ENCODE measurements at regions not wholly inside any gene's neighbourhood (a gene's known extent, or its start where the extent isn't known, plus 50 kb on each side); places are given as distances from the start of the nearest gene placed in this dataset.
"Not testable (repeated sequence)": the region's sequence is repeated elsewhere in the genome, so short reads cannot be mapped to it uniquely, and the experiment has no call there.

DNA sequence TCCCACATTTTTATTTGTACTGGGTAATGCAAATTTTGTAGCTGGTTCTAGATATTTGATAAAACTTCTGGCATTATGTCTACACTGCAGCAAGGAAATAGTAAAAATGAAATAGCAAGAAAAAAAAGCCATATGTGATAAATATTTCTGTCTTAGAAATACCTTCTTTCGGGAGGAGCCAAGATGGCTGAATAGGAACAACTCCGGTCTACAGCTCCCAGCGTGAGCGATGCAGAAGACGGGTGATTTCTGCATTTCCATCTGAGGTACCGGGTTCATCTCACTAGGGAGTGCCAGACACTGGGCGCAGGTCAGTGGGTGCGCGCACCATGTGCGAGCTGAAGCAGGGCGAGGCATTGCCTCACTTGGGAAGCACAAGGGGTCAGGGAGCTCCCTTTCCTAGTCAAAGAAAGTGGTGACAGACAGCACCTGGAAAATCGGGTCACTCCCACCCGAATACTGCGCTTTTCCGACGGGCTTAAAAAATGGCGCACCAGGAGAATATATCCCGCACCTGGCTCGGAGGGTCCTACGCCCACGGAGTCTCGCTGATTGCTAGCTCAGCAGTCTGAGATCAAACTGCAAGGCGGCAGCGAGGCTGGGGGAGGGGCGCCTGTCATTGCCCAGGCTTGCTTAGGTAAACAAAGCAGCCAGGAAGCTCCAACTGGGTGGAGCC lies 461.4 kb downstream of the ZWINT start:
- DNase-seq (ENCODE audit: low read depth) = not testable (repeated sequence)

DNA sequence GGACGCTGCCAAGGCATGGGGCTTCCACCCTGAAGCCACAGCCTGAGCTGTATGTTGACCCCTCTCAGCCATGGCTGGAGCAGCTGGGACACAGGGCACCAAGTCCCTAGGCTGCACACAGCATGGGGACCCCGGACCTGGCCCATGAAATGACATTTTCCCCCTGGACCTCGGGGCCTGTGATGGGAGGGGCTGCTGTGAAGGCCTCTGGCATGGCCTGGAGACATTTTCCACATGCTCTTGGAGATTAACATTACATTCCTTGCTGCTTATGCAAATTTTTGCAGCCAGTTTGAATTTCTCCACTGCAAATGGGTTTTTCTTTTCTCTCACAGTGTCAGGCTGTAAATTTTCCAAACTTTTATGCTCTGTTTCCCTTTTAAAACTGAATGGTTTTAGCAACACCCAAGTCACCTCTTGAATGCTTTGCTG lies 463.6 kb downstream of the ZWINT start:
- DNase-seq (ENCODE audit: low read depth) = no peak

DNA sequence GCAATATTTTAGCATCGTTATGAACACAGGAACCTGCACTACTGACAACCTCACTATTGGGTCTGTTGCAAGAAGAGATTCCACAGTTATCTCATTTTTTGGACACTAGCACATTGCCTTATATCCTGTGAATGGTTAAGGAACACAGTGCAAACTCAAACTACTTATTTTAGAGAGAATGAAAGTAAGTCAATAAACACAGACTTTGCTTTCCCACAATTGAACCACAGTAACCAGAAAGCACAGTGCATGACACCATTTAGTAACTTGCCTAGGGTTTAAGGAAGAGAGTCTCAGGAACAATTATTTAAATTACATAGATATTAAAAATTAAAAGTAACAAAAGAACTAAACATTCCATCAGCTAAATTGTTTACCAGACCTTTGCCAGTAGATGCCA lies 468.8 kb downstream of the ZWINT start:
- DNase-seq (ENCODE audit: low read depth) = no peak

DNA sequence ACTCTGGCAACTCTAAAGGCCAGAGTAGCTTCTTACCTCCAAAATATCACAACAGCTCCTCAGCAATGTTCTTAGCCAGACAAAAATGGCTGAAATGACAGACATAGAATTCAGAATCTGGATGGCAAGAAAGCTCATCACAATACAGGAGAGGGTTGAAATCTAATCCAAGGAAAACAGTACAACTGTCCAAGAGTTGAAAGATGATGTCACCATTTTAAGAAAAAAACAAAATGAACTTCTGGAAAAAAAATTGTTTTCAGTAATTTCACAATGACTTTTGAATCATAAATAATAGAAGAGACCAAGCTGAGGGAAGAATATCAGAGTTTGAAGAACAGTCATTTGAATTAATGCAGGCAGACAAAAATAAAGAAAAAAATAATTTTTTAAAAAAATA lies 479.5 kb downstream of the ZWINT start:
- DNase-seq (ENCODE audit: low read depth) = no peak

DNA sequence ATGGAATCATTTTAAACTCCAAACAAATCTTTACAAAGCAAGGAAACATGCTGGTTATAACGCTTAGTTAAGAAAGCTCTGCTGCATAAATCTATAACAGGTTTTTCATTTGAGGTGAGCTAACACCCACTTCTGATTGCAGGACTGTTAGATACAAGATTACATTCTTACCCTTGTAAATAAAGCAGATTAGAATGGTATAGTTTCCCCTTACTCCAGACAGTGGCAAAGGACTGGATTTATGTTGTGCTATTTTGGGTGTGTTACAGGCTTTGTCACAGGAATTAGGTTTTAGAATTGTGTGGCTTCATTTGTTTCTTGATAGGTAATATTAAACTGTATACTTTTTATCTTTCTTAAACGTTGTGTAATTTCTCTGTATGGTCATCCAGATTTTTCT lies 487.6 kb downstream of the ZWINT start:
- no peak for DNase-seq (ENCODE audit: low read depth)

DNA sequence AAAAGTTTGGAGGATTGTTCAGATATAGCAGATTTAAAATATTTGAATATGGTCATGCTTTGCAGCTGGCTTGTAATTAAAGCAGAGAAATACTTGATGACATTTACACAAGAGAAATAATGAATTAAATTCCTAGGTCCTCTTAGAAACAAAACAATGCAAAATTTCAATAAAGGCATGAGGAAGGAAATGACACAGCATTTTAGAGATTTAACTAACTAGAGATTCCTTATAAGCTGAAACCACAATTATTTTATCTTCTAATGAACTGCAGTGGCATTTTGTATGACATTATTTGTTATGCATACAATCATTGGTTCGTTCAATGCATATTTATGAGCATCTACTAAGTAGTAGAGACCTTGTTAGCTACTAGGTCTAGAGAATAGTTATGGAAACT lies 490.9 kb downstream of the ZWINT start:
- DNase-seq (ENCODE audit: low read depth) = no peak

DNA sequence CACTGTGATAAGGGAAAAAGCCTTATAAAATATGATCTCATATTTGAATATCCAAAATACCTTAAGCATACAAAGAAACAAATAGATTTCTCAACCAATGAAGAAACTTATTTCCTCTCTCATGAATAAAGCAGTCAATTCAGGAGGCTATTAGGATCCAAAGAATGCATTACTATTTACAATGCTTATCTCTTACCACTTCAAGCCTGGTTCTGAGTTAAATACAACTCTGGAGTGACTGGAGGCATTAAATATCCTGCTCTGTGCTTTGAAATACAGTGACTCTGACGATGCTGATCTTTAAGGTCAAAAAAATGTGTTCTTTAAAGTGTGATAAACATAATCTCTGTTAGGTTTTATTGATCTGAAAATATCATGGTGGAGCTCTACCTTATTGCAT lies 493.2 kb downstream of the ZWINT start:
- DNase-seq (ENCODE audit: low read depth) = no peak

DNA sequence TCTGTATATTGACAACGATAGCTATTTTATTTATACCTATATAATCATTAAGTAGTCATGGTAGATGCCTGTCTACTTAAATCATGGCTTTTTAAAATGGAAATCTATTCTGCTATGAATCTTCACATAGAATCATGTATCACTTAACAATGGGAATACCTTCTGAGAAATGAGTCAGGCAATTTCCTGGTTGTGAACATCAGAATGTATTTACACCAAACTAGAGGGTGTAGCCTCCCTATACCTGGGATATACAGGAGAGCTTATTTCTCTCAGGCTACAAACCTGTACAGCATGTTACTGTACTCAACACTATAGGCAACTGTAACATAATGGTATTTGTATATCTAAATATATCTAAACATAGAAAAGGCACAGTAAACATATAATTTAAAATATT lies 502.3 kb downstream of the ZWINT start:
- DNase-seq (ENCODE audit: low read depth) = no peak

DNA sequence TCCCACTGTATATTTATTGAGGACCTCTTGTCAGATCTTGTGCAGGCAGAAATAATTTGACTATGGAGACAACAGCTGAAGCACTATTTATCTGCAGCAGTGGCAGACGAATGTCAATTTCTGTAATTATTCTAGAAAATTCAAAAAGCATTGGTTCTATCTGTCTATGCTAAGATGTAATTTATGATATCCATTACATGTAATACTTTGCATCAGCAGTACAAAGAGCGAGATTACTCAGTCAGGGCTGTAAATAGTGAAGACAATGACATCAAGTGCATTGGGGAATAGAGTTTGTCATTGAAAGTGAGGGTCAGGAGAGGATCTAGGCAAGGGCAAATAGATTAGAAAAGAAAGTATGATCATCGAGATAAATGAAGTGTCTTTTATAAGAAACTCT lies 508.2 kb downstream of the ZWINT start:
- DNase-seq (ENCODE audit: low read depth) = no peak

DNA sequence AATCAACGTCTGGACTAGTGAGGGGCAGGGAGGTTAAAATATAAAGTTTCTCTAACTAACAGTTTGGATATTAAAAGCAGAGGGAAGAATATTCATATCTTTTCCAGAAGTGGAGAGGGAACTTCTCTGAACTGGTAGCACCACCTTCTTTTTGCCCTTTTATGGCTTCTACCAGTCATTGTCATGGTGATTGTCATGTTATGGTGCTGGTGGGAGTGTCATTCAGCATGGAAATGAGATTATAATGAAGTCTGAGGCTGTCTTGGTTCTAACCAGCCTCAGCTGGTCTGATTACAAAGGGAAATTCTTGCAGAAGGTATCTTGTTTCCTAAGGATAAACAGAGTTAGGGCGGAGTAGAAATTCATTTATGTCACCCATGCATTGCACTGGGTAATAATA lies 523.8 kb downstream of the ZWINT start:
- no peak for DNase-seq (ENCODE audit: low read depth)

GRCh38 chr10:55822096-55822495 lies 539.0 kb downstream of the ZWINT start:
- DNase-seq (ENCODE audit: low read depth) = no peak

- no peak for DNase-seq (ENCODE audit: low read depth)
These were observed 540.6 kb downstream of the ZWINT start for GRCh38 chr10:55820478-55820877.

- no peak for DNase-seq (ENCODE audit: low read depth)
These were observed 541.0 kb downstream of the ZWINT start for GRCh38 chr10:55820071-55820470.

GRCh38 chr10:55813451-55814170 lies 547.4 kb downstream of the ZWINT start:
- no peak for DNase-seq (ENCODE audit: low read depth)

DNA sequence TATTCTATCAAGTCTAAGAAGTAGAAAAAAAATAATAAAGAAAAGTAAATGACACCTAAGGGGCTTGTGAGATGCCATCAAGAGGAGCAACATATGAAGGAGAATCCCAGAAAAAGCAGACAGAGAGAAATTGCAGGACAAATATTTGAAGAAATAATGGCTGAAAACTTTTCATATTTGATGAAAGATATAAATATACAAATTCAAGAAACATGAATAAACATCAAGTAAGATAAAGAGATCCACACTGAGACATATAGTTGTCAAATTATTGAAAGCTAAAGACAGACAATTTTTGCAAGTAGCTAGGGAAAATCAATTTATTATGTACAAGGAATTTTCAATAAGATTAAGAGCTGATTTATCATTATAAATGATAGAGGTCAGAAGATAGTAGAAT lies 558.0 kb downstream of the ZWINT start:
- no peak for DNase-seq (ENCODE audit: low read depth)

- no peak for DNase-seq (ENCODE audit: low read depth)
These were observed 559.8 kb downstream of the ZWINT start for GRCh38 chr10:55801353-55801661.

DNA sequence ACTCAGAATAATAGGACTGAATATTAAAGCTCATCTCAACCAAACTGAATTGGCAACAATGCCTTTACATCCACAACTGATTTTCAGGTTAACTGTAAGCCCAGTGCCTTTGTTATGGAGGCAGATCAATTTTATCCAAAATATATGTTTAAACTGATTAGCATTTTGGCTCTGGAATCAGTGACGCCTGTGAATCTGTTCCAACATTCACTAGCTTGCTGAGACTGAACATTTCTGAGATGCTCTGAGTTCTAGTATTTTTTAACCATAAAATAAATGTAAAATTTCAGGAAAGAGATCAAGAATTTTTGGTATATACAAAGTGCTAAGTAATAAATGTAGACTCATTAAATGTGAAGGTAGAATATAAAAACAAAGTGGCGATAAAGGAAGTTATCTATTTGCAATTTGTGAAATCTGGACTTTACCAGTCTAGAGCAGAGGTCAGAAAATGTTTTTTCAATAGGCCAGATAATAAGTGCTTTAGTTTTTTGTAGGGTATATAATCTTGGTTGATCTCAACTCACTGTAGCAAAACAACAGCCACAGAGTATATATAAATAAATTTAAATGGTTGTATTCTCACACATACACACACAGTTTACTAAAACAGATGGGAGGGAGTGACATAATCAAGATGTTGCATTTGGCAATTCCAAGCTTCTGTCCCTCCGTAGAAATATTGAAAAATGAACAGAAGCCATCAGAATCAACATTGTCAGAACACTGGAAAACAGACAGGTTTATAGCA lies 560.3 kb downstream of the ZWINT start:
- no peak for DNase-seq (ENCODE audit: low read depth)

DNA sequence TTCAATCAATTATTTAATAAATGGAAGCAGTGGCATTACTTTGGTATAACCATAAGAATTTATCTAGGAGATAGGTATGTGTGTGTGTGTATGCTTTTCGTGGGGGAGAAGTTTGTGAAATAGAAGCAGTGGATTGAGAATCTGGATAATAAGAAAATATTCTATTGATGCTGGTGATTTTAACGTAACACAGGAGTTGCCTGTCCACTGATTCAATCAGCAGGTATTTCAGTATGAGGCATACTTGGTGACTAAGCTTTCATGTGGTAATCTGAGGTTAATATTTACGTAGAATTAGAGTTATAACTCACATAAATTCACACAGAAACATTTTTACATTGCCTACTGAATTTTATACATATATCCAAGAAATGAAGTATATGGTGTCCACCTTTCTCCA lies 568.0 kb downstream of the ZWINT start:
- DNase-seq (ENCODE audit: low read depth) = no peak

DNA sequence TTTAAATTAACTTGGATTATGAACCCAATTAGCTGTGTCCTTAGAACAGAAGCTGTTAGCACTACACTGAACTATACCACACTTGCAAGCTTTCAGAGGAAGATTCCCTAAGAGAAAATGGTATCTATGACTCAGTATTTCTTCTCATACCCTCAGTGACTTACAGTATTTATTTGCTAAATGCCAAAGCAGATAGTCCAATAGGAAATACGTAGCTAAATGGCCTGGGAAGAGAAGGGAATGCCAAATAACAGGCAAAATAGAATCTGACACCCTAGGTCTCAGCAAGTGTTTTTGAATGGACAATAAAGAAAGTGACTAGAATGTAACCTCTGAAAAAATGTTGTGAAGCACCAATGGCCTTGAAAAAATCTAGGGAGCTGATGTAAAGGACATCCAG lies 570.8 kb downstream of the ZWINT start:
- DNase-seq (ENCODE audit: low read depth) = not testable (repeated sequence)

DNA sequence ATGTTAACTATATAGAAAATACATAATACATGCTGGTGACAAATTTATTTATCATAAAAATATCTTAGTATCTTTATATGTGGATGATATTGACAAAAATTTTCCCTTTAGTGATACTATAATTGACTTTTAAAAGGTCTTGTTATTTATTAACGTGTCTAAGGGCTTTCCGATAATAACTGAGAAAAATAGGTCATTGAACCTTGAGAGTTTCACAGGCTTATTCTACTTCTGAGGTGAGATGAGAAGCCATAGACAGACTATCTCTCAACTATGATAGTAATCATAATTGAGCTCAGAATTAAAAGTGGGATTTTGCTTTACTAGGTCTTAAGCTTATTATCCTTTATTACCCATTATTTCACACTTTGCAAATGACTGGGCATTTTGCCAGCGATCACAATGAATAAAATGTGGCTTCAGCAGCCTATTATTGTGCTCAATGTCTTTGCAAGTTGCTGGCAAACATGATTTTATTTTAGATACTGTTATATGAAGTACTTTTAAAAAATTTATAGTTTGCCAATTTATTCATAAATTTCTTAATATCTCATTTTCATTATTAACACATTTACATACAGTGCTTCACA lies 574.5 kb downstream of the ZWINT start:
- no peak for DNase-seq (ENCODE audit: low read depth)

- DNase-seq (ENCODE audit: low read depth) = no peak
These were observed 578.9 kb downstream of the ZWINT start for GRCh38 chr10:55782181-55782580.

- DNase-seq (ENCODE audit: low read depth) = no peak
These were observed 594.8 kb downstream of the ZWINT start for GRCh38 chr10:55766212-55766611.

GRCh38 chr10:55750458-55750857 lies 610.6 kb downstream of the ZWINT start:
- DNase-seq (ENCODE audit: low read depth) = no peak
